ENCODE measurements at regions not wholly inside any gene's neighbourhood (a gene's known extent, or its start where the extent isn't known, plus 50 kb on each side); places are given as distances from the start of the nearest gene placed in this dataset.

DNA sequence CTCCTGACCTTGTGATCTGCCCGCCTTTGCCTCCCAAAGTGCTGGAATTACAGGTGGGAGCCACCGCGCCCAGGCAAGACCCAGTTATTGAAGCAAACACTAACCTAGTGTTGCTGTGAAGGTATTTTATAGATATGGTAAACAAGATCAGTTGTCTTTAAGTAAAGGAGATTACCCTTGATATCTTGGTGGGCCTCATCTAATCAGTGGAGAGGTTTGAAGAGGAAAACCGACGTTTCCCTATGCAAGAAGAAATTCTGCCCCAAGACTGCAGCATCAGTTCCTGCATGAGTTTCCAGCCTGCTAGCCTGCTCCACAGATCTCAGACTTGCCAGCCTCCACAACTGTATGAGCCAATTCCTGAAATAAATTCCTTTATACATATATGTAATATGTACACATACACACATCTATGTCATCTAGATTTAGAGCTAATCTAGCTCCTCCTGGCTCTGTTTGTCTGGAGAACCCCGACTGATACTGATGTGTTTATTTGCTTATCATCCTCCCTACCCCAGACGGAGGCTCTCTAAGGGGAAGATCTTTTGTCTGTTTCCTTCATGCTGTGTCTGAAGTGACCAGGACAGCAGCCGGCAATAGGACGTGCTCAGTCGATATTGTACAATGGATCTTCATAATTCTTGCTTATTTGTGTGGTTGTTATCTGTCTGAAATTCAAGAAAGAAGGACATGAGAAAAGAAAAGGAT is 90.9 kb downstream of the IER5 start:
- Histone ChIP-seq H4K20me1 (ENCODE audit: insufficient read depth, low read length) (no peaks in the 10 kb centered on the region), H3K4me1 (ENCODE audit: control insufficient read depth, insufficient read depth, low read length) (no peaks in the 10 kb centered on the region), H3K27me3 (ENCODE audit: control insufficient read depth, insufficient read depth, low read length) (peaks cover 26% of the 10 kb centered on the region), H3K36me3 (ENCODE audit: control insufficient read depth, insufficient read depth, low read length) (no peaks in the 10 kb centered on the region), H3K23ac (ENCODE audit: low read depth, low read length) (no peak overlapping the region), H3K14ac (replicated peaks; ENCODE audit: low read depth, low read length) (no peak overlapping the region), H3K4ac (ENCODE audit: low read depth, low read length) (no peak overlapping the region), H2AK5ac (ENCODE audit: low read depth, low read length) (no peak overlapping the region), H2AK9ac (replicated peaks; ENCODE audit: low read depth, low read length, poor library complexity) (no peak overlapping the region), H3K27ac (ENCODE audit: insufficient read depth, low read length) (no peak overlapping the region), H3K4me2 (ENCODE audit: low read depth, low read length) (peak overlapping the region; percentile 1; the same call in 1 of the 2 replicates), H2BK5ac (ENCODE audit: low read depth, low read length, poor library complexity, severe bottlenecking) (no peak overlapping the region), H3K4me3 (ENCODE audit: insufficient read depth, low read depth, low read length) (no peak overlapping the region), H3K79me1 (ENCODE audit: low read depth in 1 of 2, low read length in 2 of 2) (no peaks in the 10 kb centered on the region), H3K56ac (ENCODE audit: extremely low read depth, insufficient read depth, low read length) (no peak overlapping the region), H3K18ac (ENCODE audit: low read depth, low read length) (no peak overlapping the region), H4K8ac (ENCODE audit: low read depth in 2 of 2, low read length in 2 of 2) (no peak overlapping the region), H2BK20ac (ENCODE audit: low read depth, low read length) (no peak overlapping the region), H2AFZ (replicated peaks; ENCODE audit: low read length, poor library complexity) (no peak overlapping the region), H4K5ac (ENCODE audit: low read depth, low read length) (no peak overlapping the region), H3K9me1 (ENCODE audit: insufficient read depth, low read length) (no peaks in the 10 kb centered on the region; the same call in 1 of the 2 replicates), H4K91ac (ENCODE audit: insufficient read depth, low read depth, low read length) (no peak overlapping the region), H3K9ac (ENCODE audit: low read depth, low read length) (no peak overlapping the region), H2BK120ac (ENCODE audit: low read depth, low read length) (no peak overlapping the region), H2BK15ac (ENCODE audit: low read depth, low read length) (no peak overlapping the region), H3K9me3 (ENCODE audit: control insufficient read depth, insufficient read depth, low read length) (no peaks in the 10 kb centered on the region)
- ATAC-seq (ENCODE audit: low read depth) (peak; percentile 32), DNase-seq (no peak)
- in situ Hi-C loops (cut with MboI; ENCODE audit: low sequenced_read_pairs): no loop called here
- BruUV-seq (replicated peaks): no TSS peak
- ChIA-PET CTCF (interaction anchor here (0.8 to 1.3 kb wide), 2 partner anchors 11 to 246 kb away, joined by 3 read pairs; no protein-coding TSS in a partner anchor), POLR2A (ENCODE audit: unreplicated experiment) (no interaction called here)
- intact Hi-C loops (cut with micrococcal nuclease): no loop called here
- TF ChIP-seq BHLHE40 (IDR thresholded peaks at IDR 0.05; ENCODE audit: low read depth, low read length) (no peak), MAFK (IDR thresholded peaks at IDR 0.05; ENCODE audit: low read depth, low read length) (no peak), RFX5 (IDR thresholded peaks at IDR 0.05; ENCODE audit: low read depth, low read length) (no peak)
- TF ChIP-seq, protein P1, sequence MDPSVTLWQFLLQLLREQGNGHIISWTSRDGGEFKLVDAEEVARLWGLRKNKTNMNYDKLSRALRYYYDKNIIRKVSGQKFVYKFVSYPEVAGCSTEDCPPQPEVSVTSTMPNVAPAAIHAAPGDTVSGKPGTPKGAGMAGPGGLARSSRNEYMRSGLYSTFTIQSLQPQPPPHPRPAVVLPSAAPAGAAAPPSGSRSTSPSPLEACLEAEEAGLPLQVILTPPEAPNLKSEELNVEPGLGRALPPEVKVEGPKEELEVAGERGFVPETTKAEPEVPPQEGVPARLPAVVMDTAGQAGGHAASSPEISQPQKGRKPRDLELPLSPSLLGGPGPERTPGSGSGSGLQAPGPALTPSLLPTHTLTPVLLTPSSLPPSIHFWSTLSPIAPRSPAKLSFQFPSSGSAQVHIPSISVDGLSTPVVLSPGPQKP (IDR thresholded peaks at IDR 0.05; ENCODE audit: borderline replicate concordance, low read depth, low read length): no peak
- 0% methylated on average over 1 of the region's 10 CpGs; no CpG with 5 or more reads in 1 of the 2 experiments for WGBS, 2 experiments (ENCODE audit: extremely low coverage in 2 of 2, insufficient read length in 1 of 2)
- dilution Hi-C loops (cut with HindIII; ENCODE audit: low sequenced_read_pairs, unreplicated experiment): no loop called here

Data from IMR-90 (cell line).